D721Med (cell line): ENCODE measurements at regions not wholly inside any gene's neighbourhood (a gene's known extent, or its start where the extent isn't known, plus 50 kb on each side); places are given as distances from the start of the nearest gene placed in this dataset.

ENCODE experiments used
- DNase-seq: peaks from one replicate; pipeline ENCODE4 v3.0.0; 2011; ENCODE audit warnings: low spot score; ENCODE audit not compliant: insufficient read length
- FAIRE-seq: peaks from 2 replicates; lab custom pipeline; 2011; peaks lifted over from hg19 to GRCh38; lab: Jason Lieb, UNC
- CTCF ChIP-seq: IDR thresholded peaks from 2 replicates; pipeline ENCODE4 v1.5.1; 2012; ENCODE audit warnings: mild to moderate bottlenecking, control low read depth; ENCODE audit not compliant: insufficient read depth; ENCODE audit errors: missing control alignments

GRCh38 chr15:79169526-79170133, 79.0 kb upstream of the RASGRF1 start:
- DNase-seq = no peak
- no peak for TF ChIP-seq CTCF
- no peak for FAIRE-seq

- DNase-seq (no peak), FAIRE-seq (no peak)
- no peak for TF ChIP-seq CTCF
Observed at GRCh38 chr15:79168922-79169456, 78.4 kb upstream of the RASGRF1 start.

GRCh38 chr15:79167776-79168175, 77.2 kb upstream of the RASGRF1 start:
- TF ChIP-seq CTCF = no peak
- DNase-seq (no peak), FAIRE-seq (no peak)

- FAIRE-seq = no peak
- no peak for TF ChIP-seq CTCF
- DNase-seq = no peak
Observed at GRCh38 chr15:79166311-79166955, 75.9 kb upstream of the RASGRF1 start.

- no peak for TF ChIP-seq CTCF
- DNase-seq (no peak), FAIRE-seq (no peak)
Observed at GRCh38 chr15:79164465-79164864, 73.9 kb upstream of the RASGRF1 start.

- no peak for TF ChIP-seq CTCF
- FAIRE-seq = no peak
Observed at GRCh38 chr15:79164043-79164442, 73.5 kb upstream of the RASGRF1 start.

GRCh38 chr15:79163395-79163794, 72.8 kb upstream of the RASGRF1 start:
- no peak for TF ChIP-seq CTCF
- no peak for DNase-seq
- FAIRE-seq = no peak

More at GRCh38 chr15:79164043-79164442, 73.5 kb upstream of the RASGRF1 start:
- DNase-seq = no peak
